GM21737 (cell line): ENCODE measurements at regions not wholly inside any gene's neighbourhood (a gene's known extent, or its start where the extent isn't known, plus 50 kb on each side); places are given as distances from the start of the nearest gene placed in this dataset.
"Not testable (repeated sequence)": the region's sequence is repeated elsewhere in the genome, so short reads cannot be mapped to it uniquely, and the experiment has no call there.

ENCODE experiments used
- ATAC-seq: cut with Tn5 transposase; IDR thresholded peaks from one replicate; pipeline ENCODE4 v1.9.1; 2021; ENCODE audit warnings: mild to moderate bottlenecking, moderate library complexity; ENCODE audit not compliant: unreplicated experiment

DNA sequence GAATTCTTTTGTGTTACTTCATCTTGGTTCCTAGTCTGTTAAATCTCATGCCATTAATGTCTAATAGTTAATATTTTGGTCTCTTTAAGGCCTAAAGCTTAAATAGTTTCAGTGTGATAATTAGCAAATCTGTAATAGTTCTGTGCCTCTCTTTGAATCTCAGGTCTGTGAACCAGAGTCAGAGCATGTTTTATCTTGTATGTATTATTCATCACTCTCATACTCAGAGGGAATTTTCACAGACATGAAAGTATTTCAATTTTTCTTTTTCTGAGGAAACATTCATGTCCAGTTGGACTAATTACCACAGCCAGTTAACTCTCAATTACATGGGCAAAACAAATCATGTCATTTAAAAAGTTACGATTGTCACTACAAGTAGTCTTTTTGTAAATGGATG, 931.9 kb upstream of the SLC39A10 start:
- ATAC-seq, result no peak

DNA sequence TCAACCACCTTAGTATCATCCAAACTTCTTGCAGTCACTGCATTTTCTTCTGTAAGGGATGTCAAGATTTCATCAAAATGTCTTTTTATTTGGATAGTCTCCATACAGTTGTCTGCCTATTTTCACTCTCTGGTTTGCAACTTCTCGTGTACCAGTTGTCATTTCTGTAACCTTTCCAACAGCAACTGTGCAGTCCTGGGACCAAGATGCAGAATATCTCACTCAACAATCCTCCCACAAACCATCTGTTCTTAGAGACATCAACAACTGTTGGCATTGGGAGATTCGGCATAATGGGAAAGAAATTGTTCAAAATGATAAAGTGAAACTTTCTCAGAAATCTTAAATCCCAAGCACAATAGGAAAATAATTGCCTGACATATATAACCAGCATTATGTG, 933.6 kb upstream of the SLC39A10 start:
- ATAC-seq, result no peak

DNA sequence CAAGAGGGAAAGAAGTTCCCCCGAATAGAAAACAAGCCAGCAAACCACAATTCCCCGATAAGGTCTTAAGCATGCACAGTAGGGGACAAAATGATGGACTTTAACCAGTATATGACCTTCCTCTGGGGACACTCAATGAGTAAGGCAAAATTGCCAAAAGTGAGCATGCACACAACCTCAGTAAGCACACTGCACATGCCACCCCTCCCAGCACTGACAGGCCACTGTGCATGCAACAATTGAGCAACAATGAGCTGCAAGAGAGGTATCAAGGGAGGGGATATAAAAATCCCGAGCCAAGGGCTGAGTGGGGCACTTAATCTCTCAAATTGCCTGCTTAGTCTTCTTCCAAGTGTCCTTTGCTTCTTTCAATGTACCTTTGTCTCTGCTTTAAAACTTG, 935.8 kb upstream of the SLC39A10 start:
- no peak for ATAC-seq

DNA sequence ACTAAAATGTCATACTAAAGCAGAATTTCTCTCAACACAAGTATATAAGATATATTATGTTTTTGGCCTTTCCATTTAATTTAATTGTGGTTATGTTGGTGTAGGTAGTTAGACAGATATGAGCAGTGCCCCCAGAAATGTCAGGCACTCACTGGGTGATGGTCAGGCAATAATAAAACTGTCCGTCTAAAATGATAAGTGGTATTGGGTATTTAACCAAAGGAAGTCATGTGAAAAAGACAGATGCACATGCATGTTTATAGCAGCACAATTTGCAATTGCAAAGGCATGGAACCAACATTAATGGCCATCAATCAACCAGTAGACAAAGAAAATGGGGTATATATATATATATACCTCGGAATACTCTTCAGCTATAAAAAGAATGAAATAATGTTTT, 936.6 kb upstream of the SLC39A10 start:
- no peak for ATAC-seq

DNA sequence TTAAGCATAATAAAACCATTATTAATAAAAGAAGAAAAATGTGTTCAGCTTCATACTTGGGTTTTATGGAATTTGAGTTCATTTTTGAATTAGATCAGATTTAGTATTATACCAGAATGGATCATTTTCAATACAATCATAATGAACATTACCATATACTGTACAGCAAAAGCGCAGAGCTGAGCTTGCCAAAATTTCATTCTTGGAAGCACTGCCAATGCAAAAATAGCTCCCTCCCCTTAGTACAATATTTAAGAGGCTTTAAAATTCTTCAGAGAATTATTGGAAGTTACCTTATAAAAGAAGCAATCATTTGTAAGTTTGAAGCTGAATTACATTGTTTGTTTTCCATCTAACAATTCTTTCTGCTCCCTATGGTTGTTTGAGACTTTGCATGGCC, 938.1 kb upstream of the SLC39A10 start:
- no peak for ATAC-seq

DNA sequence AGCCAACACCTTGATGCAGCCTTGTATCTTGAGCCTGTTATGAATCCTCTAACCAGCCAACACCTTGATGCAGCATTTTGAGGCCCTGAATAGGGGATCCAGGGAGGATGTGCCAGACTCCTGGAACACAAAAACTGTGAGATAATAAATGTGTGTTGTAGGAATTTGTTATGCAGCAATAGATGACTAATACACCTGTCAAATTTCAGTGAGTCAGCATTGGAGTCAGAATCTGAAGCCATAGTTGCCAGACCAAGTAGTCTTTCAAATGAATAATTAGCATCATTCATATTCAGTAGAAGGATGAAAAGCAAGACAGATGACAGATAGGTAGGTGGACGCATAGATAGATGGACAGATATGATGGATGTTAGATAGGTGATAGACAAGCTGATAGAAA, 942.5 kb upstream of the SLC39A10 start:
- ATAC-seq, result no peak

DNA sequence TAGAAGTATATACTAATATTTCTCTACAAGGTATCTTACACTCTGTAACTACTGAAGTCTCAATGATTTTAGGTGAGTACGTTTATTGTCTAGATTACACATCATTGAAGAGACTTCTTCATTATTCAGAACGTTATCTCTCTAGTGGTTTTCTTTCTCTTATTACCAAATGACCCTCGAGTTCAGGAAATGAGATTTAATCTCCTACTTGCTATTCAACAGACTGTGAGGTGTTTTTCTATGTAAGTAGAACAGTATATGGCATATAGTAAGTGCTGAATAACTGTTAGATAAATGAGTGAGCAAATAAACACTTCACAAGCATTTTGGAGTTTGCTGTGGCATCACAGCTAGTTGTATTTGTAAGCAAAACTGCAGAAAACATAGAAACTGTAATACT, 947.2 kb upstream of the SLC39A10 start:
- ATAC-seq, result no peak

DNA sequence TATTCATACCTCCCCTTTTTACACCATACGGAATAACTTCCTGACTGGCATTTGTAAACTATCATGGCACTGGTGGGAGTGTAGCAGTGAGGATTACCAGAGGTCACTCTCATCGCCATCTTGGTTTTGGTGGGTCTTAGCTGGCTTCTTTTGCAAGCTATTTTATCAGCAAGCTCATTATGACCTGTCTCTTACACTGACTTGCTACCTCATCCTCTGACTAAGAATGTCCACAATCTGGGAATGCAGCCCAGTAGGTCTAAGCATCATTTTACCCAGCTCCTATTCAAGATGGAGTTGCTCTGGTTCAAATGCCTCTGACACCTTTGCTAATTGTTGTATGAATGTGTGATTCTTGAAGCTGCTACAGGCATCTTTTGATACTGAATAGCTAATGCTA, 950.8 kb upstream of the SLC39A10 start:
- ATAC-seq, result no peak

DNA sequence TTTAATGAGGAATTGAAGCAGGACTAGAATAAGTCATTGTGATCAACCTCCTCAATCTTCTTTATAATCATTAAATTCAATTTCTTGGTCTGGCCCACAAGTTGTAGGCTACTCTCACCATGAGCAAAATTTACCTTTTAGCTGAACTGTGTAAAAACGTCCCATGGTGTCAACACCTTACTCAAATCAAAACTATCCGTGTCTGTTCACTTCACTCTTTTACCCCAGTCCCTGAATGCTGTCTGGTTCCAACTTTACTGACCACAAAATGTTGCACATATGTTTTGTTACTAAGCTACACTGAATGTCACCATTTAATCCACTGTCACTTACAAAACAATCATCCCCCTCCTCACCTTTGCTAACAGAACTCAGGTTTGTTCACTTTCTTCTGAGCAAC, 951.6 kb upstream of the SLC39A10 start:
- ATAC-seq, result no peak

DNA sequence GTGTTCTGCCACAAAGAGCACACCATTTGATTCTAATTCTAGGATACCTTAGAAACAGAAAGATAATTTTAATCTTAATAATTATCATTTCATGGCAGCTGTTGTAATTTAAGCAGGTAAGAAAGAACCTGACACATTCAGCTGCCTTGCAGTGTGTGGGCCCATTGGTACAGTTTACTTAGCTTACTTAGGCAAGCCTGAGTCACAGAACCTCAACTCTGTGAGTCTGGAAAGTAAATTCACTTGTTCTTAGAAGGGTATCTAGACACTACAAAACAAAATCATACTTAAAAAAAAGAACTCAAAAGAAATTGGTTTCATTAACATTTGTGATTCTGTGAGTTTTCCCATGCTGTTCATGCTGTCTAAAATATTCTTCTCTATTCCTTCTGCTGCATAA, 956.3 kb upstream of the SLC39A10 start:
- ATAC-seq, result no peak

DNA sequence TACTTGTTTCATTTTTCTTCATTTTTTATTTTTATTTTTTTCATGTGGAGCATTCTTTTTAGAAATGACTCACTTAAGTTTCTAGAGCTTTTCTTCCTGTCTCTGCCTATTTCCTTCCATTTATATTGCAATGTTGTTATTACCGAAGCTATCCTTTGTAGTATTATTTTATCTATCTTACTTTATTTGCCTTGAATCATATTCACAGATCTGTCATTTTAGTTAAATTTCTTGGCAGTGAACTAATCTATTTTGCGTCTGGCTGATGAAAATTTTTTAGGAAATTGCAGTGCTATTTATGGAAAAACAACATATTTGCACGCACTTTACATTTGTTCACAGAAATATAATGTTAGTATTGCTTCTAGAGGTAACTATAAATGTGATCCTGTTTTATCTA, 956.9 kb upstream of the SLC39A10 start:
- no peak for ATAC-seq

DNA sequence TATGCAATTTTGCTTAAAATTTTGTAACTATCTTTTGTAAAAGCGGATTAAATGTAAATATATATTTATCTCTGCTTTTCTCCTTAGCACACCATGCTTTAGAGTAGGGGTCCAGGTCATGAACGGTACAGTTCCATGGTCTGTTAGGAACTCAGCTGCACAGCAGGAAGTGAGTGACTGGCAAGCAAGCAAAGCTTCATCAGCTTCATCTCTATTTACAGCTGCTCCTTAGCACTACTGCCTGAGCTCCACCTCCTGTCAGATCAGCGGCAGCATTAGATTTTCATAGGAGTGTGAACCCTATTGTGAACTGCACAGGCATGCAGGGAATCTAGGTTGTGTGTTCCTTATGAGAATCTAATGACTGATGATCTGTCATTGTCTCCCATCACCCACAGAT, 959.0 kb upstream of the SLC39A10 start:
- no peak for ATAC-seq

DNA sequence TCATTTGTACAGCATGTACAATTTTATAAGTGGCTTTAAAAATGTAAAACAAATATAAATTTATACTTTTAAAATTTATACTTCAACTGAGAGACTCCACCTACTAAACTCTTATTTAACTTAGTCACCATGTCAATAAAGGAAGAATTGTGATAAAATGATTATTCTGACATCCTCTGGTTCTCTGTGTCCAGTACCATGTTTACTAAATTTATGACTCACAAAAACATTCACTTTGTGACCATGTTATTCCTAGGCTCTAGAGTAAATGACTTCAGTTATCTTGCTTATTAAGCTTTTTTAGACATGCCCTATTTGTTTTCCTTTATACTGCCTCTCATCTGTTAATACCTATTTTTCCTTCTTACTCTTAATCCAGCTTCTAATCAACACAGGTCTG, 959.6 kb upstream of the SLC39A10 start:
- no peak for ATAC-seq

DNA sequence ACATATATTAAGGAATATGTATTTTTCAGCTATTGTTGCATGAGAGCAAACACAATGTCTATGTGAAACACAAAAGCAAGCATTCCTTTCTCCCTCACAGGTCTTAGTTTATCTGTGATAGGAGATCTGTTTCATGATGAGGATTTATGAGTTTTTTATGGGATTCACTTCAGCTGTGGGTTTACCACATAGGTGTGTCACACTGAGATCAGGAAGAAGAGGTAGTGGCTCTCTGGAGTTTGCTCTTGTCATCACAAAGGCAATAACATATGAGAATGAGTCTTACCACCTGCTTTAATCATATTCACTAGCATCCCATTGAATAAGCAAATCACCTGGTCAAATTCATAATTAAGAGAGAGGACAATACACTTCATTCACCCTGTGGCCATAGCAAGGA, 960.3 kb upstream of the SLC39A10 start:
- ATAC-seq, result no peak

DNA sequence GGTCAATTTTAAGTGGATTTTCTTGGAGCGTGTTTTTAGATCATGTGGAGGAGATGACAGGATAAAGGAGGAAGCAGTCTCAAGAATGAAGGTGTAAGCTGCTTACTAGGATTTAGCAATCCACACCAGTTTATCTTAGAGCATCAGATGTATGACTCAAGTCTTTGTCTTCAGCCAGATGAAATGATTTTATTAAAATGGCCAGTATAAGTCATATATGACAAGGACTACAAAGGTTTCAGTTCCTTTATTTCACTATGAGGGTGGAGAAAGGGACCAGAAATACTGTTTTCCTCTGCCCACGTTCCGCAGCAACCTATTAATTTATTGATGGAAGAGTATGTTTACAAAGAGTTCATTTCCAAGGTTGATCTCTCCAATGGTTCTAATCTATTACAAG, 970.5 kb upstream of the SLC39A10 start:
- ATAC-seq, result no peak

DNA sequence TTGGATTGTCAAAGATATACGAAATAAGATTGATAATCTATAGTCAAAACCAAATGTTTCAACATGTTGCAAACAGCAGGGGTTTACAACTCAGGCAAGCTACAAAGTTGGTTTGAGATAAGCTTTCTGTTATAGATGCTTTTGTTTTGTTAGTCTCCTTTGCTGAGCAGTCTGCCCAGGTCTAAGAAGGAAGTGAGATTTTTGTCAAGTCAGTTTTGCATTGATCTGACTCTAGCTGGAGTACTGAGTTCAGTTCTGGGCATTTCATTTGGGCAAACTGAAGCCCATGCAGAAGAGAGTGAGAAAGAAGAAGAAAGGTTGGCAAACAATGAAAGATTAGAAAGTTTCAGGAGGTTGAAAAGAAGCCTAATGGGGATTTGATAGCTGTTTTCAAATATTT, 983.0 kb upstream of the SLC39A10 start:
- ATAC-seq, result no peak

DNA sequence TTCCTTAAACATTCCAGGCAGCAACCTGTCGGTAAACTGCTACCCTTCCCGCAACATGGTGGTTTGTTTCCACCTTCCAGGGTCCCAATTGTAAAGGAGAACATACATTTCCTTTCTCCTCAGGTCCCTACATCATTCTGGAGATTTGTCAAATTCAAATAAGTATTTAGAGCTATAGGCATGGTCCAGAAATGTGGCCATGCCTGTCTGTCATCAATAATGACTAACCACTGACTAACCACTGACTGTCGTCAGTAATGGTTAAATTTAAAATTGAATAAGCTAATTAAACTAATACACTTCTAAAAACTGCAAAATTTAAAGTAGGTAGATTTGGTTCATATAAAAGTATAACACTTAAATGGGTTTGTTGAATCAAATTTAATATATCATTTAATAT, 984.0 kb upstream of the SLC39A10 start:
- ATAC-seq, result no peak

DNA sequence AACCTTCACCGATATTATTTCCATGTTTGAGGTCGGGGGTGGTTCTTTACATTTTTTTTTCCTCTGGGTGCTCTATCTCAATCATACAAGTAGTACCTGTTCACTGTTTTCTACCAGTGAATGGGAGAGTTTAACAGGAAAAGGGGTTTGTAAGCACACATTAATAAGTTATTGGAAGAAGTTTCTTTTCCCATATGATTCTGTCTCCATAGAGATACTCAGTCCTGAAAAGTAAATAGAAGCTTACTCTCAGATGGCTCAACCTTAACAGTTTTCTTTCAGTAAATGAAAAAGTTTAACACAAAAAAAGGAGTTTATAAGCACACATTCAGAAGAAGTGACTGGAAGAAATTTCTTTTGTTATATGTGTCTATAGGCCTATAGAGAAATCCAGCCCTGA, 995.6 kb upstream of the SLC39A10 start:
- no peak for ATAC-seq

DNA sequence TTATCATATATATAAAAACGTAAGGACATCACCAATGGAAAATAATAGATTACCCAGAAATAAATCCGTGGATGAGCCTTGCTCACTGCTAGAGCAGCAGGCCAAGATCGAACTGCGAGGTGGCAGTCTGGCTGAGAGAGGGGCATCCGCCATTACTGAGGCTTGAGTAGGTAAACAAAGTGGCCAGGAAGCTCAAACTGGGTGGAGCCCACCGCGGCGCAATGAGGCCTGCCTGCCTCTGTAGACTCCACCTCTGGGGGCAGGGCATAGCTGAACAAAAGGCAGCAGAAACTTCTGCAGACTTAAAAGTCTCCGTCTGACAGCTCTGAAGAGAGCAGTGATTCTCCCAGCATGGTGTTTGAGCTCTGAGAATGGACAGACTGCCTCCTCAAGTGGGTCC, 1018.0 kb upstream of the SLC39A10 start:
- not testable (repeated sequence) for ATAC-seq

DNA sequence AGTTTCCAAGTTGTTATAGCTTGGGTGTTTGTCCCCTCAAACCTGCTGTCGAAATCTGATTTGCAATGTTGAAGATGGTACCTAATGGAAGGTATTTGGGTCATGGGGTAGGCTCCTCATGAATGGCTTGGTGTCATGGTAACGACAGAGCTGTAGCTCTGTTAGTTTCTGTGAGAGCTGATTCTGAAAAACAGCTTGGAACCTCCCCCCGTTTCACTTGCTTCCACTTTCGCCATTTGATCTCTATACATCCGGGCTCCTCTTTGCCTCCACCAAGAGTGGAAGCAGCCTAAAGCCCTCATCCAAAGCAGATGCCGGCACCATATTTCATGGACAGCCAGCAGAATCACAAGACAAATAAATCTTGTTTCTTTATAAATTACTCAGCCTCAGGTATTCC, 1035.1 kb upstream of the SLC39A10 start:
- no peak for ATAC-seq

DNA sequence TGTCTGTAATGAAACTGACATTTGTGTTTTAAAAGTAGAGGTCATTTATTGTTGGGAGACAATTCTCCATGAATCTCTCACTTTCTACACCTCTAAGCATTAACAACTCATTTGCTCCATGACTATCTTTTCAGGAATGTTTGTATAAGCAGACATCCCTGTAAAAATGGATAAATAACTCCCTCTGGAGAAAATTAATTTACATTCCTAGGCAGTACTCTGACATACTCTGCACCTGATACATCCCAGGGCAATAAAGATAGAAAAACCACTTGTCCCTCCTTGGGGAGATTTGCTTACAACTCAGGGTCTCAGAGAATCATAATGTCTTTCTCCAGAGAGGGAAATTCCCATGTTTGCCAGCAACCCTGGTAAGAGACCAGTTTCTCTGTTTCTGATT, 1037.7 kb upstream of the SLC39A10 start:
- no peak for ATAC-seq

DNA sequence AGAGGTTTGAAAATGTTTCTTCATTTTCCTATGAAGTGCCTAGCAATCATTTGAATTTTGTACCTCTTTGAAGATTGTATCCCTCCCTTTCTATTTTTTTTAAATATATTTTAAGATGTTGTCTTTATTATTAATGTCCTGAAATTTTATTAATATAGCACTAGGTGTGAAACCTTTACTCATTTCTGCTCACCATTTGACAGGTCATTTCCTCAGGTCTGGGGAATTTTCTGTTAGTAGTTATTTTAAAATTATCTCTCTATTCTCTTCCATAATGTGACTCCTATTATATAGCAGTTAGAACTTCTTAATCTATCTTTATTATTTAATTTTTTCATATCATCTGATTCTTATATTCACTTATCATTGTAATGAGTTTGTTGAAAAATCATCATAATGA, 1038.6 kb upstream of the SLC39A10 start:
- ATAC-seq, result no peak

DNA sequence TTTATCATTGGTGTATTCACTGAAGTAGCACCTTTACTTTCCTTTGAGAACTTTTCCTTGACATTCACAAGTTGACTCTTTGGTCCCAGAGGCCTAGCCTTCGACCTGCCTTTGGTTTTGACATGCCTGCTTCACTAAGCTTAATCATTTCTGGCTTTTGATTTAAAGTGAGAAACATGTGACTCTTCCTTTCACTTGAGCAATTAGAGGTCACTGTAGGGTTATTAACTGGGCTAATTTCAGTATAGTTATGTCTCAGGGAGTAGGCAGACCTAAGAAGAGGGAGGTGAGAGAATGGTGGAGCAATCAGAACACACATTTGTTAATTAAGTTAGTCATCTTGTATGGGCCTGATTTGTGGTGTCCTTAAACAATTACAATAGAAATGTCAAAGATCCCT, 1040.7 kb upstream of the SLC39A10 start:
- ATAC-seq, result peak; percentile 75

DNA sequence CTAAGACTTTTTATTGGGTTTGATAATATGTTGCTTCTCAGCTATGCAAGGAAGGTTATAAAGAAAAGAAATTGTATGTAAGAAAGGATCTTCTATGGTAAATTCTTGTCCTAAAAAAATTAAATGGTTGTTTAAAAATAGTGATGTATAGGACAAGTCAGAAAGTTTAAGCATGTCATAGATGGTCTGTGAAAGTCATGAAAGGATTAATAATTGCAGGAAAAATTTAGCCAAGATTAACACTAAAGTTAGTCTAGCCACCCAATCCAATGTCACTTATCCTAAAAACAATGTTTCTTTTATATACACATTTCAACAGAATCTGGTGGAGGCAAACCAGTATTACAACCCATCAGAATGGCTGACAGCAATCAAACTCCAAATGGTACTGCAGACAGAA, 1046.7 kb upstream of the SLC39A10 start:
- ATAC-seq, result no peak
